ENCODE measurements at regions not wholly inside any gene's neighbourhood (a gene's known extent, or its start where the extent isn't known, plus 50 kb on each side); places are given as distances from the start of the nearest gene placed in this dataset.

DNA sequence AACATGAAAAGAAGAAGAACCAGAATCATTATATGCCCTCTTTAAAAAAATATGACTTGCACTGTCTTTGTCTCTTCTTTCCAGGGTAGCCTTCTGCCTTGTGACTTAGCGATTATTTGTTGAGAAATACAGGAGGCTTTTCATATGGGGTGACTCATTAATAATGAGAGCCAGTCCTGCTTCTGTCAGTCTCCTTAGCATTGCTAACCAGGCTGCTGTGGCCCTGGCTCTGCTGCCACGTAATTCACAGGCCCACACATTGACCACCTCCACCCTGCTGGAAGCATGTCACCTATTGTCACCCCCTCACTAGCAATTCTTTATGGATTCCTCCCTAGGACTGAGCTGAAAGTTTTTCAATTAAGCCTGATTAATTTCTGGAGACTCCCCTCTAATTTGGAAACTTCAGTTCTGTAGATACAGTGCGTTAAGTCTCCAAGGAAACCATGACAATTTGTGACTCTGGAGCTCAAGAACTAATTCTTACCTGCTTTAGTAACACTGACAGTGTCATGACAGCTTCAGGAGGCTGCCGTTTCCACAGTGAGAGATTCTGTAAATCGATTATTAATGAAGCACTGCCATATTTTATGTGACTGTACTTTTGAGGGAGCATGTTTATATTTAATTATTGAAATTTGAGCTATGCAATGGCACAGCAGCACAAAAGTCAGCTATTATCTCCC, 267.9 kb upstream of the SP8 start:
- Histone ChIP-seq H3K4me3 (ENCODE audit: low read depth, low read length) (no peak overlapping the region), H3K9me3 (ENCODE audit: severe bottlenecking) (no peaks in the 10 kb centered on the region), H3K36me3 (no peaks in the 10 kb centered on the region), H3K27me3 (ENCODE audit: insufficient read depth, low read depth, severe bottlenecking) (peaks cover 3% of the 10 kb centered on the region), H3K27ac (no peak overlapping the region)
- TF ChIP-seq, protein P1, sequence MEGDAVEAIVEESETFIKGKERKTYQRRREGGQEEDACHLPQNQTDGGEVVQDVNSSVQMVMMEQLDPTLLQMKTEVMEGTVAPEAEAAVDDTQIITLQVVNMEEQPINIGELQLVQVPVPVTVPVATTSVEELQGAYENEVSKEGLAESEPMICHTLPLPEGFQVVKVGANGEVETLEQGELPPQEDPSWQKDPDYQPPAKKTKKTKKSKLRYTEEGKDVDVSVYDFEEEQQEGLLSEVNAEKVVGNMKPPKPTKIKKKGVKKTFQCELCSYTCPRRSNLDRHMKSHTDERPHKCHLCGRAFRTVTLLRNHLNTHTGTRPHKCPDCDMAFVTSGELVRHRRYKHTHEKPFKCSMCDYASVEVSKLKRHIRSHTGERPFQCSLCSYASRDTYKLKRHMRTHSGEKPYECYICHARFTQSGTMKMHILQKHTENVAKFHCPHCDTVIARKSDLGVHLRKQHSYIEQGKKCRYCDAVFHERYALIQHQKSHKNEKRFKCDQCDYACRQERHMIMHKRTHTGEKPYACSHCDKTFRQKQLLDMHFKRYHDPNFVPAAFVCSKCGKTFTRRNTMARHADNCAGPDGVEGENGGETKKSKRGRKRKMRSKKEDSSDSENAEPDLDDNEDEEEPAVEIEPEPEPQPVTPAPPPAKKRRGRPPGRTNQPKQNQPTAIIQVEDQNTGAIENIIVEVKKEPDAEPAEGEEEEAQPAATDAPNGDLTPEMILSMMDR (IDR thresholded peaks at IDR 0.05; ENCODE audit: low read depth, low read length) = no peak
- DNase-seq = no peak

DNA sequence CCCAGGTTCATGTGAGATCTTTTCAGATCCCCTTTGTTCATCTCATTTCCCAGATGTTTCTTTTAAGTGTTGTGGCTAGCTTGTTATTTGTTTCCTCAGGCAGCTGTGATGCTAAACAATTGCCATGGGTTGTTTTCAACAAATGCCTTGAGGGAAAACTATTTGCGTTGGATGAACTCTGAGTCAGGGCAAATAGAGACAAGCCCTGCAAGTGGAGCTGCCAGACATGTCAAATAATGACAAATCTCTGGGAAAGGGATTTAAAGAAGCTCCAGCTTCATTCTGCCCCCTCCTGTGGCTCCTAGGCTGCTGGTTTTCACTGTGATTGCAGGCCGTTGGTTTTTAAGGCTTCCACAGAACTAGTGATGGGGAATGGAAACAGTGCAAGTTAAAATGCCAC, 272.4 kb upstream of the SP8 start:
- Histone ChIP-seq H3K4me3 (ENCODE audit: low read depth, low read length) (no peak overlapping the region), H3K36me3 (no peaks in the 10 kb centered on the region), H3K27ac (no peak overlapping the region), H3K9me3 (ENCODE audit: severe bottlenecking) (no peaks in the 10 kb centered on the region), H3K27me3 (ENCODE audit: insufficient read depth, low read depth, severe bottlenecking) (no peaks in the 10 kb centered on the region)
- DNase-seq = no peak
- TF ChIP-seq, protein P1 (IDR thresholded peaks at IDR 0.05; ENCODE audit: low read depth, low read length) = no peak

DNA sequence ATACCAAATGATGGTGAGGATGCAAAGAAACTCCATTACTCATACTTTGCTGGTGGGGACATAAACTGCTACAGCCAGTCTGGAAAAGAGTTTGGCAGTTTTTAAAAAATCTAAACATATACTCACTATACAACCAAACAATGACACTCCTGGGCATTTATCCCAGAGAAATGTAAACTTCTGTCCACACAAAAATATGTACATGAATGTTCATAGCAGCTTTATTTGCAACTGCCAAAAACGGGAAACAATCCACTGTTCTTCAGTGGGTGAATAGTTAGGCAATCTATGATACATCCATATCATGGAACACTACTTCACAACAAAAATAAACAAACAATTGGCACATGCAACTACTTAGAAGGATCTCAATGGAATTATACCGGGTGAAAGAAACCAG, 276.4 kb upstream of the SP8 start:
- Histone ChIP-seq H3K36me3 (no peaks in the 10 kb centered on the region), H3K27me3 (ENCODE audit: insufficient read depth, low read depth, severe bottlenecking) (peaks cover 14% of the 10 kb centered on the region)
- DNase-seq = no peak

DNA sequence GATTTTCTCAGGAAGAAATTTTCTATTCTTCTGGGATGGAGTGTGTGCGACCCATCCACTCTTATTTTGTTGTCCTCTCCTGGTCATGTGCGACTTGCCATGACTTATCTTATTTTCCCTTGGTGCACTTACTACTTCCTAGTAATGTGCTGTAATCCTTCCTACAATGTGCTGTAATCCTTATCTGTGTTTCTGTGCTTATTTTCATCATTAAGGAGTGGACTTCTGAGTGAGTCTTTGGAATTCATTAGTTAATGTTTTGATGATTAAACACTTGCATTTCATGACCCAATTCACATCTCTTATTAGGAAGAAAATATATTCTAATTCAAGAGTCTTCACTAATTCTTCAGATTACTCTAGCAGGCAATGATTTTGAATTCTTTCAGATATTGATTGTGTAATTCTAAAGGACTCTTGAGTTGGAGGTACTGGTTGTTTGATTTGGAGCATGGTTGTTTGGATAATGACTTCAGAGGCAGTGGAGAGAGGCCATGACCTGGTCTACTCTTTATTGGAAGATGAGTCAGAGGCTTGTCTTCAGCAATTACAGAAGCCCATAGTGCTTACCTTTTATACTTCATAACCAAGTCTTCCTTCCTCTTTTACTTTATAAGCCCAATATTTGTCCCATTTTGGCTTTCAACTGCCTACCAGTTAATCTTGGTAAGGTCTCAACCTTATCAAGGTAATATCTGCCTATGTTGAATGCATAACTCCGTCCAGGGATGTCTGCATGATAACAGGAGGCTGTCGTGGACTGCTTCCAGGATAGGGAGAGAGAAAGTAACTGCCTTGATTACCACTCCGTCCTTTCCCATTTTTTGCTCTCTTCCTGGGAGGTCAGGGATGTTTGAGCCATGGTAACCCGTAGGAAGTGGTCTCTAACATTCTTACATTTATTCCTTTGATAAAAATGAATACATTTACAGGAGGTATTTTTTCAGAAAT, 278.3 kb upstream of the SP8 start:
- no peaks in the 10 kb centered on the region for H3K9me3 ChIP-seq (ENCODE audit: severe bottlenecking)
- H3K27ac ChIP-seq = no peak overlapping the region

More for the DNA sequence above, 276.4 kb upstream of the SP8 start:
- Histone ChIP-seq H3K4me3 (ENCODE audit: low read depth, low read length) (no peak overlapping the region), H3K27ac (no peak overlapping the region), H3K9me3 (ENCODE audit: severe bottlenecking) (no peaks in the 10 kb centered on the region)
- TF ChIP-seq, protein P1 (IDR thresholded peaks at IDR 0.05; ENCODE audit: low read depth, low read length) = no peak

DNA sequence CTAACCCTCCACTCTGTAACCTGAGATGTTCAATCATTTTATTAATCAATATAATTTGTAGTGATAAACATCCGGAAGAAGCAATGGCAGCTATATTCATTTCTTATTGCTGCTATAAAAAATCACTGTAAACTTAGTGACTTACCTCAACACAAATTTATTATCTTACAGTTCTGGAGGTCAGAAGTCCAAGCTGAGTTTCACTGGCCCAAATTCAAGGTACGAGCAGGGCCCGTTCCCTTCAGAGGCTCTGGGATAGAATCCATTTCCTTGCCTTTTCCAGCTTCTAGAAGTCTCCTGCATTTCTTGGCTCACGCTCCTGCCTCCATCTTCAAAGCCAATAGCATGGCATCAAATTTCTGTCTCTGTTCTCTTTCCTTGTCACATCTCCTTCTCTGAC, 279.5 kb upstream of the SP8 start:
- no peak overlapping the region for H3K4me3 ChIP-seq (ENCODE audit: low read depth, low read length)
- H3K36me3 ChIP-seq = no peaks in the 10 kb centered on the region
- H3K27ac ChIP-seq = no peak overlapping the region

More for the DNA sequence above, 278.3 kb upstream of the SP8 start:
- Histone ChIP-seq H3K4me3 (ENCODE audit: low read depth, low read length) (no peak overlapping the region), H3K27me3 (ENCODE audit: insufficient read depth, low read depth, severe bottlenecking) (peaks cover 16% of the 10 kb centered on the region), H3K36me3 (no peaks in the 10 kb centered on the region)
- no peak for DNase-seq
- TF ChIP-seq, protein P1 (IDR thresholded peaks at IDR 0.05; ENCODE audit: low read depth, low read length) = no peak

More for the DNA sequence above, 279.5 kb upstream of the SP8 start:
- no peaks in the 10 kb centered on the region for H3K9me3 ChIP-seq (ENCODE audit: severe bottlenecking)
- peaks cover 16% of the 10 kb centered on the region for H3K27me3 ChIP-seq (ENCODE audit: insufficient read depth, low read depth, severe bottlenecking)
- no peak for DNase-seq
- TF ChIP-seq, protein P1 (IDR thresholded peaks at IDR 0.05; ENCODE audit: low read depth, low read length) = no peak

Data from WERI-Rb-1 (cell line).